Uterus (tissue), 3 donors: ENCODE measurements at regions not wholly inside any gene's neighbourhood (a gene's known extent, or its start where the extent isn't known, plus 50 kb on each side); places are given as distances from the start of the nearest gene placed in this dataset.

Experiments
- DNase-seq, 2 donors: peaks; one replicate each; pipeline ENCODE4 v3.0.0-alpha.2; 2019 to 2020
- H3K27ac ChIP-seq, 2 donors: fragments of 200-600 bp; sonication (generic); 1 replicate in 1 of 2; 2 replicates in 1 of 2; pipeline ENCODE4 v1.5.1; 2016 to 2018
- H3K27me3 ChIP-seq, 2 donors: fragments of 200-600 bp; sonication (generic); one replicate each; pipeline ENCODE4 v1.5.1; 2018 to 2019; ENCODE audit warnings: control low read depth in 1 of 2
- H3K36me3 ChIP-seq, 2 donors: fragments of 200-600 bp; sonication (generic); one replicate each; pipeline ENCODE4 v1.5.1; 2019; ENCODE audit warnings: control low read depth in 1 of 2
- H3K4me1 ChIP-seq, 2 donors: fragments of 200-600 bp; sonication (generic); one replicate each; pipeline ENCODE4 v1.5.1; 2018 to 2019; ENCODE audit warnings: control low read depth in 1 of 2
- H3K4me3 ChIP-seq, 2 donors: fragments of 200-600 bp; sonication (generic); 1 replicate in 1 of 2; 2 replicates in 1 of 2; pipeline ENCODE4 v1.5.1; 2018 to 2019; ENCODE audit warnings: mild to moderate bottlenecking in 1 of 2
- H3K9me3 ChIP-seq, 2 donors: fragments of 200-600 bp; sonication (generic); one replicate each; pipeline ENCODE4 v1.5.1; 2019; ENCODE audit warnings: control low read depth in 1 of 2
- CTCF ChIP-seq, 4 experiments: fragments of 200-600 bp in 2 of 4; fragments of 450-650 bp in 2 of 4; sonication (generic) in 2 of 4; IDR thresholded peaks; one replicate each; pipeline ENCODE4 v1.5.1; 2016 to 2019; ENCODE audit warnings: antibody characterized with exemption in 4 of 4, mild to moderate bottlenecking in 2 of 4, moderate library complexity in 1 of 4
- POLR2A ChIP-seq, 2 donors: fragments of 450-650 bp; IDR thresholded peaks; one replicate each; pipeline ENCODE4 v1.6.1; 2016; ENCODE audit warnings: antibody characterized with exemption in 2 of 2, mild to moderate bottlenecking in 1 of 2, moderate library complexity in 1 of 2
- intact Hi-C: fragments of 100-400 bp; cut with DNase I; formaldehyde crosslinking; loops from one replicate; pipeline ENCODE4 v1.15.1; 2023; ENCODE audit warnings: low total_unique reads
- donor health status: DM: yes; HTN: yes; CAD: no.

- no peak for TF ChIP-seq CTCF (IDR thresholded peaks at IDR 0.05)
- no peak for TF ChIP-seq POLR2A (IDR thresholded peaks at IDR 0.05)
- H3K4me3 ChIP-seq, result no peak overlapping the region
- H3K4me1 ChIP-seq, result no peaks in the 10 kb centered on the region
- no peaks in the 10 kb centered on the region for H3K36me3 ChIP-seq
- H3K27me3 ChIP-seq, result no peaks in the 10 kb centered on the region
- no peak overlapping the region for H3K27ac ChIP-seq
- no peak for DNase-seq
- H3K9me3 ChIP-seq, result no peaks in the 10 kb centered on the region
- intact Hi-C loops, result no loop called here
These were observed 942.6 kb downstream of the SUCLG1 start for GRCh38 chr2:83516503-83516902.

GRCh38 chr2:83487451-83487850, 971.6 kb downstream of the SUCLG1 start:
- intact Hi-C loops, result no loop called here
- Histone ChIP-seq H3K27me3 (no peaks in the 10 kb centered on the region), H3K4me1 (no peaks in the 10 kb centered on the region), H3K9me3 (no peaks in the 10 kb centered on the region), H3K27ac (no peak overlapping the region), H3K4me3 (no peak overlapping the region), H3K36me3 (no peaks in the 10 kb centered on the region)
- DNase-seq, result no peak
- TF ChIP-seq POLR2A (IDR thresholded peaks at IDR 0.05) (no peak), CTCF (IDR thresholded peaks at IDR 0.05) (no peak)

GRCh38 chr2:83481436-83481835, 977.6 kb downstream of the SUCLG1 start:
- intact Hi-C loops, result no loop called here
- TF ChIP-seq POLR2A (IDR thresholded peaks at IDR 0.05), result no peak
- TF ChIP-seq CTCF (IDR thresholded peaks at IDR 0.05), result no peak
- DNase-seq, result no peak

GRCh38 chr2:83478037-83478436, 981.0 kb downstream of the SUCLG1 start:
- Histone ChIP-seq H3K4me3 (no peak overlapping the region), H3K36me3 (no peaks in the 10 kb centered on the region), H3K27ac (no peak overlapping the region), H3K9me3 (no peaks in the 10 kb centered on the region), H3K27me3 (no peaks in the 10 kb centered on the region), H3K4me1 (no peaks in the 10 kb centered on the region)
- no peak for DNase-seq
- TF ChIP-seq POLR2A (IDR thresholded peaks at IDR 0.05) (no peak), CTCF (IDR thresholded peaks at IDR 0.05) (no peak)
- intact Hi-C loops, result no loop called here

More at GRCh38 chr2:83481436-83481835, 977.6 kb downstream of the SUCLG1 start:
- Histone ChIP-seq H3K4me1 (no peaks in the 10 kb centered on the region), H3K9me3 (no peaks in the 10 kb centered on the region), H3K27me3 (no peaks in the 10 kb centered on the region), H3K4me3 (no peak overlapping the region), H3K36me3 (no peaks in the 10 kb centered on the region), H3K27ac (no peak overlapping the region)

GRCh38 chr2:83475371-83475770, 983.7 kb downstream of the SUCLG1 start:
- no peaks in the 10 kb centered on the region for H3K9me3 ChIP-seq
- no peak overlapping the region for H3K4me3 ChIP-seq
- TF ChIP-seq POLR2A (IDR thresholded peaks at IDR 0.05), result no peak
- TF ChIP-seq CTCF (IDR thresholded peaks at IDR 0.05), result no peak
- no peak overlapping the region for H3K27ac ChIP-seq
- no peak for DNase-seq
- H3K36me3 ChIP-seq, result no peaks in the 10 kb centered on the region
- no peaks in the 10 kb centered on the region for H3K4me1 ChIP-seq
- no peaks in the 10 kb centered on the region for H3K27me3 ChIP-seq
- intact Hi-C loops, result no loop called here
